Right renal cortex interstitium (tissue), 3 donors: ENCODE measurements at regions not wholly inside any gene's neighbourhood (a gene's known extent, or its start where the extent isn't known, plus 50 kb on each side); places are given as distances from the start of the nearest gene placed in this dataset.
A peak's percentile ranks its signal among the peaks of the same experiment; 100 is the strongest.

ENCODE experiments used
- DNase-seq, 3 donors: peaks; one replicate each; pipeline ENCODE4 v3.0.0-alpha.2; 2013; ENCODE audit warnings: low read depth in 3 of 3, low spot score in 2 of 3

- no peak for DNase-seq
Measured at GRCh38 chr18:40751186-40751585, 1203.8 kb upstream of the PIK3C3 start.

- no peak for DNase-seq
Measured at GRCh38 chr18:40739029-40739428, 1216.0 kb upstream of the PIK3C3 start.

- no peak for DNase-seq
Measured at GRCh38 chr18:40738321-40738880, 1216.6 kb upstream of the PIK3C3 start.

- DNase-seq: no peak
Measured at GRCh38 chr18:40708726-40709125, 1246.3 kb upstream of the PIK3C3 start.

GRCh38 chr18:40707797-40708196, 1247.2 kb upstream of the PIK3C3 start:
- DNase-seq: no peak

- no peak for DNase-seq
Measured at GRCh38 chr18:40698129-40698528, 1256.9 kb upstream of the PIK3C3 start.

- DNase-seq: no peak
Measured at GRCh38 chr18:40695526-40695925, 1259.5 kb upstream of the PIK3C3 start.

GRCh38 chr18:40692871-40693270, 1262.2 kb upstream of the PIK3C3 start:
- no peak for DNase-seq

GRCh38 chr18:40690062-40690461, 1265.0 kb upstream of the PIK3C3 start:
- no peak for DNase-seq

- DNase-seq: no peak
Measured at GRCh38 chr18:40687399-40687798, 1267.6 kb upstream of the PIK3C3 start.

- peak in 1 of 3 donors; percentile 14 for DNase-seq
Measured at GRCh38 chr18:40686836-40687235, 1268.2 kb upstream of the PIK3C3 start.

GRCh38 chr18:40685219-40685618, 1269.8 kb upstream of the PIK3C3 start:
- no peak for DNase-seq

GRCh38 chr18:40678318-40678717, 1276.7 kb upstream of the PIK3C3 start:
- DNase-seq: no peak

GRCh38 chr18:40676668-40677067, 1278.4 kb upstream of the PIK3C3 start:
- DNase-seq: no peak

GRCh38 chr18:40673150-40673549, 1281.9 kb upstream of the PIK3C3 start:
- DNase-seq: no peak

- DNase-seq: no peak
Measured at GRCh38 chr18:40672590-40672989, 1282.4 kb upstream of the PIK3C3 start.

GRCh38 chr18:40670668-40671375, 1284.2 kb upstream of the PIK3C3 start:
- no peak for DNase-seq

GRCh38 chr18:40662898-40663437, 1292.1 kb upstream of the PIK3C3 start:
- DNase-seq: no peak

- DNase-seq: no peak
Measured at GRCh38 chr18:40653682-40654081, 1301.4 kb upstream of the PIK3C3 start.

GRCh38 chr18:40652321-40652720, 1302.7 kb upstream of the PIK3C3 start:
- DNase-seq: no peak

- no peak for DNase-seq
Measured at GRCh38 chr18:40651163-40651562, 1303.9 kb upstream of the PIK3C3 start.

GRCh38 chr18:40642692-40643229, 1312.3 kb upstream of the PIK3C3 start:
- DNase-seq: no peak
